ENCODE measurements at regions not wholly inside any gene's neighbourhood (a gene's known extent, or its start where the extent isn't known, plus 50 kb on each side); places are given as distances from the start of the nearest gene placed in this dataset.

- no peak for TF ChIP-seq CTCF (conservative IDR thresholded peaks at IDR 0.05; ENCODE audit: low read depth, low read length)
- TF ChIP-seq POLR2A (IDR thresholded peaks at IDR 0.05; ENCODE audit: low read depth, low read length): no peak
- no peak for TF ChIP-seq MAFK (IDR thresholded peaks at IDR 0.05; ENCODE audit: low read depth, low read length)
- TF ChIP-seq CHD1 (IDR thresholded peaks at IDR 0.05; ENCODE audit: low read depth, low read length): no peak
- TF ChIP-seq ELK1 (IDR thresholded peaks at IDR 0.05; ENCODE audit: borderline replicate concordance, low read depth, low read length): no peak
- TF ChIP-seq USF2 (IDR thresholded peaks at IDR 0.05; ENCODE audit: low read depth, low read length): no peak
- TF ChIP-seq MAZ (IDR thresholded peaks at IDR 0.05; ENCODE audit: borderline replicate concordance, low read depth, low read length): no peak
- TF ChIP-seq RAD21 (IDR thresholded peaks at IDR 0.05; ENCODE audit: low read length): no peak
- TF ChIP-seq RFX5 (IDR thresholded peaks at IDR 0.05; ENCODE audit: low read depth, low read length): no peak
- no peak for TF ChIP-seq SMC3 (IDR thresholded peaks at IDR 0.05; ENCODE audit: low read depth, low read length)
These were observed 859.9 kb downstream of the KCNJ2 start for GRCh38 chr17:71029246-71029645.

Measured in IMR-90 (cell line).